GM12865 (cell line): ENCODE measurements at regions not wholly inside any gene's neighbourhood (a gene's known extent, or its start where the extent isn't known, plus 50 kb on each side); places are given as distances from the start of the nearest gene placed in this dataset.

Source experiments
- DNase-seq: peaks from one replicate; pipeline ENCODE4 v3.0.0; 2010; ENCODE audit warnings: low read depth
- H3K4me3 ChIP-seq: 2 replicates; pipeline ENCODE4 v1.5.1; 2011; ENCODE audit warnings: mild to moderate bottlenecking, low read depth, low read length, control low read depth
- TF ChIP-seq, protein P1 (sequence below): IDR thresholded peaks from 2 replicates; pipeline ENCODE4 v1.5.1; 2011; ENCODE audit warnings: low read length, control low read depth, low read depth, inconsistent platforms; ENCODE audit not compliant: insufficient read depth; ENCODE audit errors: missing control alignments

GRCh38 chr1:201734786-201735185, 94.2 kb upstream of the IPO9 start:
- no peak for DNase-seq
- H3K4me3 ChIP-seq = no peak overlapping the region
- TF ChIP-seq, protein P1, sequence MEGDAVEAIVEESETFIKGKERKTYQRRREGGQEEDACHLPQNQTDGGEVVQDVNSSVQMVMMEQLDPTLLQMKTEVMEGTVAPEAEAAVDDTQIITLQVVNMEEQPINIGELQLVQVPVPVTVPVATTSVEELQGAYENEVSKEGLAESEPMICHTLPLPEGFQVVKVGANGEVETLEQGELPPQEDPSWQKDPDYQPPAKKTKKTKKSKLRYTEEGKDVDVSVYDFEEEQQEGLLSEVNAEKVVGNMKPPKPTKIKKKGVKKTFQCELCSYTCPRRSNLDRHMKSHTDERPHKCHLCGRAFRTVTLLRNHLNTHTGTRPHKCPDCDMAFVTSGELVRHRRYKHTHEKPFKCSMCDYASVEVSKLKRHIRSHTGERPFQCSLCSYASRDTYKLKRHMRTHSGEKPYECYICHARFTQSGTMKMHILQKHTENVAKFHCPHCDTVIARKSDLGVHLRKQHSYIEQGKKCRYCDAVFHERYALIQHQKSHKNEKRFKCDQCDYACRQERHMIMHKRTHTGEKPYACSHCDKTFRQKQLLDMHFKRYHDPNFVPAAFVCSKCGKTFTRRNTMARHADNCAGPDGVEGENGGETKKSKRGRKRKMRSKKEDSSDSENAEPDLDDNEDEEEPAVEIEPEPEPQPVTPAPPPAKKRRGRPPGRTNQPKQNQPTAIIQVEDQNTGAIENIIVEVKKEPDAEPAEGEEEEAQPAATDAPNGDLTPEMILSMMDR = no peak

DNA sequence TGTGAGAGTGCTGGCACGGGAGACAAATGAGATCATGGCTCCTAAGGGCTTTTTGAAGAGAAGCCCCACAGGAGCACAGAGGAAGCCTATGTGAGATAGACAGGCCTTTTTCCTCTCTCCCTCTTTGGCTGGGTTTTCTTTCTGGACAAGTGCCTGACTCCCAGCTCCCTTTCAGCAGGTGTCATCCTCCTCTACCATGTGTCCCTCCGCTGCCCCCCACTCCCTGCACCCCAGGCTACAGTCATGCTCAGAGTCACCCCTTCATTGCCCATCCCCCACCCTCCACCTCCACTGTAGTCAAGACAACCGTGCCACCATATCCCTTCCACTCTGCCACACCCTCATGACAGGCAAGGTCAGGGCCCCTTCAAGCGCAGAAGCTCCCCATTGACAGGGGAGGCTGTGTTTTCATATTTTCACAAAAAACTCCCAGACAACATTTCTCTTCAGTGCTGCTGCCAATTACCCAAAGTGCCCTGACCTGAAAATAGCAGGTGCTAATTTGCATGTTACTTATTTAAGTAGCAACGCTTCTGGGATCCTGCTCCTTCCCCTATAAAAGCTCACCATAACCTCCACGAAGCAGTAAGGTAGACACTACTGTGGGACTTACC, 92.1 kb upstream of the IPO9 start:
- DNase-seq = peak; percentile 45
- H3K4me3 ChIP-seq = no peak overlapping the region
- TF ChIP-seq, protein P1 = no peak

DNA sequence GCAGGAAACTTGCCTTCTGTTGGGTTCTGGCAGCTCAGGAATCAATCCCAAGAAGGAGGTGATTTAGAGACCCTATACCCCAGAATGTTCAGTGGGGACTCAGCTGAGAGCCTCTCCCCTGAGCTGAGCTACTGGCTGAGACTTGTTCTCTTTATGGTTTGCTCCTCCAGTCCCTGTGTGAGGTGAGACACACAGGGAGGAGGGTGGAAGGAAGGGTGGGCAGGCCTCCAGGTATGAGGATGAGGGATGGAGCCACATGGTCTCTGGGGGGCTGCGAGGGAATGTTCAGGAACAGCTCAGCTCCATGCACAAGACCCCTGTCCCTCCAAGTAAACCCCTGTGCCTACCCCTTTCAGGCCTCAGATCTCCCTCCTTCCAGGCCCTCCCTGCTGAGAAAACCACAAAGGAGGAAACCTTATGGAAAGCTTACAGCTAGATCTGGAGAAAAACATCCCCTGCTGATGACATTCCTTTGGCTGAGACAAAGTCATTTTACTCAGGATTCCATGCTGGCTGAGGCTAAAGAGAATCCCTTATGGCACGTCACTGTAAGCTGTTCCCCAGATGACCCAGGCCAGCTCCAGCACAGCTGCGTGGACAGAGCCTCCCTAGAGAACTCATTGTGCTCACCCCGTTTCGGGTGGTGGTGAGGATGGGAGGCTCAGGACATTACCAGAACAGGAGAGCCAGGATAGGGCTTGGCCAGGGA, 91.5 kb upstream of the IPO9 start:
- no peak overlapping the region for H3K4me3 ChIP-seq
- TF ChIP-seq, protein P1 = no peak
- no peak for DNase-seq

DNA sequence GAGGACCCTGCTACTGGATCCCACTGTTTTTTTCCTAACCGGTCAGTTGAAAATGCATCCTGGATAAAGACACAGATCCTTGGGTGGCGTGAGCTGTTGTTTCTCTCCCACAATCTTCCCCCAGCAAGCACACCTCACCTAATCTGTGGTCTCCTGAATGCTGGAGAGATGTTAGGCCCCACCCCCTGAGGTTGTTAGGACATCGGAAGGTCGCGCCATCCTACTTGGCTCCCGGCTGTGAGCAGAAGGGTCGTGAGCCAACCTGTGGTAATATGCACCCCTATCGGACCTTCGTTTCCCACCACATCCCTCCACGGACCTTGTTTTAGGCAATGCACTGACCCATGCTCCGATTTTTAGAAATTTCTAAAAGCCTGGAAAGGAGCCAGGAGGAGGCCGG, 89.9 kb upstream of the IPO9 start:
- DNase-seq = no peak
- TF ChIP-seq, protein P1 = no peak
- no peak overlapping the region for H3K4me3 ChIP-seq

DNA sequence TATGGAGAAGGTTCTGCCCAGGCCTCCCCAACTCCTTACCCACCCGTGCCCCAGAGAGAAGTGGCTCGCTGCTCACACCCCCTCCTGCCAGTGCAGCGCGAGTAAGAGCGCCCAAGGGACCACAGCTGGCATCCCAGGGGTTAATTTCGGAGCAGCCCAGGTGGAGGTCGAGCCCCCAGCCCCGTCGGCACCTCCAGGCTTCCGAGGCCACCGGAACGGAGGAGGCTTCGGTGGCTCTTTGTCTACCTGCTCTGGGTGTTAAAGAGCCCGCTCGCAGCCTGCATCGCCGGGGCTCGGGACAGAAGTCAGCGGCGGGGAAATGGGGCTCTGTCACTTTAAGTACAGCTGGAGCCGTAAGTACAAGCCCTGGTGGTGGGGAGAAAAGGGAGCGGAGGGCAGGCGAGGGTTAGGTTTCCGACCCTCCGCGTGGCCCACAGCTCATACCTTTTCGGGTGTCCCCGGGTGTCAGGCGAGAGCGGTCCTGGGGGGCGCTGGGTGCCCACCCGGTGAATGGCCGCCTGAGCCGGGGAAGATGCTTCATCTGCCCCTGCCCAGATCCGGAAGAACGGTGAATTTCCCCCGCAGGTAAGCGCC, 89.4 kb upstream of the IPO9 start:
- H3K4me3 ChIP-seq = no peak overlapping the region; the same call in 1 of the 2 replicates
- TF ChIP-seq, protein P1 = no peak
- DNase-seq = peak; percentile 29

GRCh38 chr1:201740086-201740541, 88.8 kb upstream of the IPO9 start:
- TF ChIP-seq, protein P1 = no peak
- no peak for DNase-seq
- H3K4me3 ChIP-seq = no peak overlapping the region

DNA sequence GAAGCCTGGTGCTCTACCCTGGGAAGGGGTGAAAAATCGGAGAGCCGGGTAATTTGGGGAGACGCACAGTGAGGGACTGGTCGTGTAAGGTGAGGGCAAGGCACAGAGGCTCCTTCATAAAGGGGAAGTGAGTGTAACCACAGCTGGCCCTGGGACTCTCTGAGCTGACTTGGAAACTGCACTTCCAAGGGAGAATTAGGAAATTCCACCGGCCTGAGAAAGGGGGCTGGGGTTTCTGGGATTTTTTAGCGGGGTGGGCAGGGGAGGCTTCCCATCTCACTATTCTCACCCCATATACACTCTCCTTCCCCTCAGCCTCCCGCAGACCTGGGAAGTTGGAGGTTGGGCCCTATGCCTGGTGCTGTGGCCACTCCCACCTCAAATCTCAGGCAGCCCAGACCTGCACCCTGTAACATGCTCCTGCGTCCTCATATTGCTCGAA, 88.3 kb upstream of the IPO9 start:
- DNase-seq = no peak
- no peak overlapping the region for H3K4me3 ChIP-seq
- TF ChIP-seq, protein P1 = no peak
